Ovary (tissue), 7 donors: ENCODE measurements at regions not wholly inside any gene's neighbourhood (a gene's known extent, or its start where the extent isn't known, plus 50 kb on each side); places are given as distances from the start of the nearest gene placed in this dataset.

Source experiments
- DNase-seq, 5 donors: peaks; one replicate each; pipeline ENCODE4 v3.0.0-alpha.2; 2019 to 2020
- H3K27ac ChIP-seq, 2 donors: fragments of 200-600 bp; one replicate each; pipeline versions ENCODE4 v1.5.1 to v1.8.0; 2019 to 2022
- H3K27me3 ChIP-seq: fragments of 200-600 bp; one replicate; pipeline ENCODE4 v1.8.0; 2022
- H3K36me3 ChIP-seq: fragments of 200-600 bp; sonication (generic); one replicate; pipeline ENCODE4 v1.5.1; 2019
- H3K4me1 ChIP-seq: one replicate; pipeline ENCODE4 v1.8.1; 2013; ENCODE audit warnings: mild to moderate bottlenecking, moderate library complexity; ENCODE audit not compliant: insufficient read depth
- H3K4me3 ChIP-seq: fragments of 200-600 bp; sonication (generic); one replicate; pipeline ENCODE4 v1.5.1; 2017
- H3K9me3 ChIP-seq, 2 donors: fragments of 200-600 bp in 1 of 2; sonication (generic) in 1 of 2; one replicate each; pipeline versions ENCODE4 v1.5.1 to v1.8.1; 2013 to 2019; ENCODE audit warnings: mild to moderate bottlenecking in 1 of 2, moderate library complexity in 1 of 2
- EP300 ChIP-seq: sonication (generic); formaldehyde crosslinking; IDR thresholded peaks from one replicate; pipeline ENCODE4 v1.6.1; 2017; ENCODE audit warnings: antibody characterized with exemption
- POLR2A ChIP-seq: fragments of 450-650 bp; IDR thresholded peaks from one replicate; pipeline ENCODE4 v1.6.1; 2017; ENCODE audit warnings: antibody characterized with exemption, mild to moderate bottlenecking, moderate library complexity
- WGBS, 3 donors: extraction: QIAGEN DNeasy Blood & Tissue Kit in 1 of 3; methylation state at CpG; one replicate each; pipeline versions ENCODE4 v1.1.5 to v1.1.7; 2013 to 2017; 5-methylcytosine and 5-hydroxymethylcytosine counted together
- intact Hi-C, 4 donors: fragments of 100-400 bp; cut with DNase I; formaldehyde crosslinking; loops; one replicate each; pipeline versions ENCODE4 v1.11.0 to v1.15.1; 2022 to 2023
- TF ChIP-seq, protein P1 (sequence below), 3 donors: fragments of 450-650 bp in 2 of 3; fragments of 200-600 bp in 1 of 3; IDR thresholded peaks; one replicate each; pipeline versions ENCODE4 v1.5.1 to v1.8.0; 2016 to 2022; ENCODE audit warnings: antibody characterized with exemption in 3 of 3, mild to moderate bottlenecking in 1 of 3
- donor health status: DM: no; HTN: no; CAD: no; lungs with moderate emphysema.
- donor health status: DM: no; HTN: no; CAD: no.
- donor health status: Bipolar disorder and iron deficiency.
- donor health status: DM: no; HTN: no; CAD: no.
- donor health status: DM: yes; HTN: yes; CAD: no.

GRCh38 chr3:148095962-148096361 lies 601.7 kb upstream of the AGTR1 start:
- intact Hi-C loops = no loop called here
- Histone ChIP-seq H3K27me3 (no peaks in the 10 kb centered on the region), H3K27ac (no peak overlapping the region), H3K9me3 (no peaks in the 10 kb centered on the region), H3K4me1 (no peaks in the 10 kb centered on the region), H3K36me3 (no peaks in the 10 kb centered on the region), H3K4me3 (no peak overlapping the region)
- no peak for DNase-seq
- TF ChIP-seq, protein P1, sequence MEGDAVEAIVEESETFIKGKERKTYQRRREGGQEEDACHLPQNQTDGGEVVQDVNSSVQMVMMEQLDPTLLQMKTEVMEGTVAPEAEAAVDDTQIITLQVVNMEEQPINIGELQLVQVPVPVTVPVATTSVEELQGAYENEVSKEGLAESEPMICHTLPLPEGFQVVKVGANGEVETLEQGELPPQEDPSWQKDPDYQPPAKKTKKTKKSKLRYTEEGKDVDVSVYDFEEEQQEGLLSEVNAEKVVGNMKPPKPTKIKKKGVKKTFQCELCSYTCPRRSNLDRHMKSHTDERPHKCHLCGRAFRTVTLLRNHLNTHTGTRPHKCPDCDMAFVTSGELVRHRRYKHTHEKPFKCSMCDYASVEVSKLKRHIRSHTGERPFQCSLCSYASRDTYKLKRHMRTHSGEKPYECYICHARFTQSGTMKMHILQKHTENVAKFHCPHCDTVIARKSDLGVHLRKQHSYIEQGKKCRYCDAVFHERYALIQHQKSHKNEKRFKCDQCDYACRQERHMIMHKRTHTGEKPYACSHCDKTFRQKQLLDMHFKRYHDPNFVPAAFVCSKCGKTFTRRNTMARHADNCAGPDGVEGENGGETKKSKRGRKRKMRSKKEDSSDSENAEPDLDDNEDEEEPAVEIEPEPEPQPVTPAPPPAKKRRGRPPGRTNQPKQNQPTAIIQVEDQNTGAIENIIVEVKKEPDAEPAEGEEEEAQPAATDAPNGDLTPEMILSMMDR (IDR thresholded peaks at IDR 0.05) = no peak
- TF ChIP-seq POLR2A = no peak
- no peak for TF ChIP-seq EP300
- WGBS, 3 donors = 33 to 59% (median 37%) methylated on average over 5 of the region's 5 CpGs

DNA sequence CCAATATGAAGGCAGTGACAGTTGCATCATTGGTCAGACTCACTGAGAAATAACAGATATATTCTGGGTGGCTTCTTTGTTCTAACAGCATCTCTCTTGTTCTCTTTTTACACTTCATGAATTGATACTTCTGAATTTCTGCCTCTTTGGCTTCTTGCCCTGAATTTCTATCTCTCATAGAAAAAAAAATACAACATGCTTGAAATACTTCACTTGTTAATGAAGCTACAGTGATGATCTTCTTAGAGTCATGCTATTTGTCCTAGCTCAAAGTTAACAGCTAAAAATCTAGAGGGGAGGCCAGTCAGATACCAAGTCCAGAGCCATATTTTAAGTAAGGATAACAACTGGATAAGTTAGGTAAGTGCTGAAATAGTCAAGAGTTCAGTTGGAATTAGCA lies 597.2 kb upstream of the AGTR1 start:
- H3K27ac ChIP-seq = no peak overlapping the region
- no peaks in the 10 kb centered on the region for H3K9me3 ChIP-seq
- H3K4me1 ChIP-seq = no peaks in the 10 kb centered on the region
- no peak for TF ChIP-seq EP300
- TF ChIP-seq POLR2A = no peak
- TF ChIP-seq, protein P1 (IDR thresholded peaks at IDR 0.05) = no peak
- no peaks in the 10 kb centered on the region for H3K36me3 ChIP-seq
- H3K4me3 ChIP-seq = no peak overlapping the region
- H3K27me3 ChIP-seq = no peaks in the 10 kb centered on the region
- DNase-seq = no peak
- intact Hi-C loops = no loop called here

DNA sequence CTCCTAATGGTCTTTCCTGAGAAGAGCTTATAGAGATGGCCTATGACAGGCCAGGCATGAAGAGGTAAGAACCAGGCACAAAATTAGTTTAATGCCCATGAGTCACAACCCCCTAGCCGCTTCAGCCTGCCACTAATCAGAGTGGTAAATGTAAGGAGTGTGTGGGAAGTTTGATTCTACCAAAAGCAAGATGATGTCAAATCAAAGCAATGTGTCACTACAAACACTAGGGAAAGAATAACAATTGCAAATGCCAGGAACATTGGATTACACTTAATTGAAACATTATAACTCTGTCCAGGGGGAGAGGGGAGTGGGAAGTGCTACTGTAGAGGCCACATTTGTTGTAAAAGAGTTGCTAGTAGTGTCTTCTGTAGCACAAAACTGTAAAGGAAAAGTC lies 596.6 kb upstream of the AGTR1 start:
- no peak overlapping the region for H3K4me3 ChIP-seq
- no peak overlapping the region for H3K27ac ChIP-seq
- WGBS, 3 donors = 22 to 54% (median 36%) methylated on average over 1 of the region's 1 CpG
- H3K36me3 ChIP-seq = no peaks in the 10 kb centered on the region
- no peaks in the 10 kb centered on the region for H3K4me1 ChIP-seq
- TF ChIP-seq POLR2A (no peak), EP300 (no peak)
- TF ChIP-seq, protein P1 (IDR thresholded peaks at IDR 0.05) = no peak
- no peak for DNase-seq
- intact Hi-C loops = no loop called here
- no peaks in the 10 kb centered on the region for H3K9me3 ChIP-seq
- H3K27me3 ChIP-seq = no peaks in the 10 kb centered on the region

DNA sequence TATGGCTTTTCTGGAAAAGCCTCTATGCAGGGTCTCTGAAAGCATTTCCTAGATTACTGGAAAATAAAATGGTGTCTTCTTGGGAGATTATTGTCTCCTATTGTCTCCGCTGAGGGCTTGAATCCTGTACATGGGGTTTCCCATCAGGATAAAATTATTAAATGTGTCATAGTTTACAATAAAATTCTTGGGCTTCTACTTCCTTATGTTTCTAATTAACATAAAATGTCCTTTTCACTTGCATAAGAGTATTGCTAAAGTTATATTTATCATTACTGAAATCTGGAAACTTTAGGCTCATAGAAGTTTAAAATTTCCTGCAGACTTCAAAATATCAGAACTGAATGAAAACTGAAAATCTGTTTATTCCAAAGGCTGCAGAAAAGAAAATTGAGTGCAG lies 595.5 kb upstream of the AGTR1 start:
- no peak overlapping the region for H3K27ac ChIP-seq
- H3K27me3 ChIP-seq = no peaks in the 10 kb centered on the region
- DNase-seq = no peak
- intact Hi-C loops = no loop called here
- no peaks in the 10 kb centered on the region for H3K9me3 ChIP-seq
- no peaks in the 10 kb centered on the region for H3K36me3 ChIP-seq
- H3K4me3 ChIP-seq = no peak overlapping the region
- TF ChIP-seq, protein P1 (IDR thresholded peaks at IDR 0.05) = no peak
- WGBS, 3 donors = 94 to 97% (median 95%) methylated on average over 1 of the region's 1 CpG
- no peaks in the 10 kb centered on the region for H3K4me1 ChIP-seq

DNA sequence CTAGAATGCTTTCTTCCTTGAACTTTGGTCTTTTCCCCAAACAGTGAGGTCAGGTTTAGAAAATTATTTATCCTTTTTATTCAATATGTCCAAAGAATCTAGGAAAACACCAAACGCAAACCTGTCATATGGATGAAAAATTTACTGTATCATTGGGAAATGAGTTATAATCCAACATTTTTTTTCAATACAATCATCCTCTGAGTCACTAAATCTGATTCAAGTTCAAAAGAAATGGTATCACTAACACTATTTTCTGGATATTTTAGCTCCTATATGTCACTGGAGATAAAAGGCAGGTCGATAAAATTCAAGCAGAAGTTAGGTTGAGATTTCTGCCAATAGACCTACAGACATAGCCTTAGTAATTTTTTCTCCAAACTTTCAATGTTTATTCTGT lies 591.6 kb upstream of the AGTR1 start:
- no peaks in the 10 kb centered on the region for H3K9me3 ChIP-seq
- DNase-seq = no peak
- no peak for TF ChIP-seq POLR2A
- TF ChIP-seq, protein P1 (IDR thresholded peaks at IDR 0.05) = no peak
- no peak for TF ChIP-seq EP300
- no peaks in the 10 kb centered on the region for H3K36me3 ChIP-seq
- intact Hi-C loops = no loop called here
- no peak overlapping the region for H3K4me3 ChIP-seq
- 51 to 56% (median 55%) methylated on average over 2 of the region's 2 CpGs for WGBS, 3 donors
- no peak overlapping the region for H3K27ac ChIP-seq
- H3K27me3 ChIP-seq = no peaks in the 10 kb centered on the region
- H3K4me1 ChIP-seq = no peaks in the 10 kb centered on the region
